Progenitor cell of endocrine pancreas (in vitro differentiated cells): ENCODE measurements at regions not wholly inside any gene's neighbourhood (a gene's known extent, or its start where the extent isn't known, plus 50 kb on each side); places are given as distances from the start of the nearest gene placed in this dataset.

Source experiments
- DNase-seq: peaks from one replicate; pipeline ENCODE4 v3.0.0; 2021; ENCODE audit warnings: low spot score; ENCODE audit not compliant: unreplicated experiment
- H3K27ac Mint-ChIP-seq: 2 replicates; pipeline ENCODE4 v1.8.0; 2021; ENCODE audit warnings: mild to moderate bottlenecking, moderate library complexity, mixed read lengths
- H3K27me3 Mint-ChIP-seq: 2 replicates; pipeline ENCODE4 v1.8.0; 2021; ENCODE audit warnings: mixed read lengths
- H3K36me3 Mint-ChIP-seq: 2 replicates; pipeline ENCODE4 v1.8.0; 2022; ENCODE audit warnings: mixed read lengths; ENCODE audit not compliant: insufficient read depth
- H3K4me1 Mint-ChIP-seq: 2 replicates; pipeline ENCODE4 v1.8.0; 2021; ENCODE audit warnings: low read depth, mixed read lengths
- H3K4me3 Mint-ChIP-seq: 2 replicates; pipeline ENCODE4 v1.8.0; 2021; ENCODE audit warnings: low read depth, mild to moderate bottlenecking, moderate library complexity, mixed read lengths
- H3K9me3 Mint-ChIP-seq: 2 replicates; pipeline ENCODE4 v1.8.0; 2021; ENCODE audit warnings: low read depth, mixed read lengths
- CTCF ChIP-seq: fragments of 200-600 bp; sonication (generic); IDR thresholded peaks from one replicate; pipeline ENCODE4 v1.5.0; 2021; ENCODE audit warnings: antibody characterized with exemption, mild to moderate bottlenecking; ENCODE audit not compliant: unreplicated experiment

- H3K36me3 Mint-ChIP-seq, result no peaks in the 10 kb centered on the region
- H3K4me1 Mint-ChIP-seq, result peaks cover 1% of the 10 kb centered on the region
- H3K27ac Mint-ChIP-seq, result no peak overlapping the region
- no peak overlapping the region for H3K4me3 Mint-ChIP-seq
- DNase-seq, result no peak
- H3K27me3 Mint-ChIP-seq, result peaks cover 14% of the 10 kb centered on the region
- peaks cover 11% of the 10 kb centered on the region for H3K9me3 Mint-ChIP-seq
- no peak for TF ChIP-seq CTCF
Observed at GRCh38 chr7:69418869-69419670, 179.2 kb upstream of the AUTS2 start.

GRCh38 chr7:69419934-69420333 lies 178.3 kb upstream of the AUTS2 start:
- H3K27ac Mint-ChIP-seq, result no peak overlapping the region
- H3K4me3 Mint-ChIP-seq, result no peak overlapping the region
- H3K9me3 Mint-ChIP-seq, result peaks cover 7% of the 10 kb centered on the region
- H3K27me3 Mint-ChIP-seq, result peaks cover 14% of the 10 kb centered on the region
- H3K4me1 Mint-ChIP-seq, result peaks cover 1% of the 10 kb centered on the region
- no peak for DNase-seq
- TF ChIP-seq CTCF, result no peak
- no peaks in the 10 kb centered on the region for H3K36me3 Mint-ChIP-seq

- no peaks in the 10 kb centered on the region for H3K9me3 Mint-ChIP-seq
- H3K27ac Mint-ChIP-seq, result no peak overlapping the region
Observed at GRCh38 chr7:69422574-69422985, 175.7 kb upstream of the AUTS2 start.

GRCh38 chr7:69426705-69427104 lies 171.6 kb upstream of the AUTS2 start:
- no peaks in the 10 kb centered on the region for H3K36me3 Mint-ChIP-seq
- no peak for TF ChIP-seq CTCF
- H3K4me3 Mint-ChIP-seq, result no peak overlapping the region
- peaks cover 34% of the 10 kb centered on the region for H3K27me3 Mint-ChIP-seq
- H3K9me3 Mint-ChIP-seq, result no peaks in the 10 kb centered on the region
- no peak overlapping the region for H3K27ac Mint-ChIP-seq
- peaks cover 4% of the 10 kb centered on the region for H3K4me1 Mint-ChIP-seq
- no peak for DNase-seq

More at GRCh38 chr7:69422574-69422985, 175.7 kb upstream of the AUTS2 start:
- Mint-ChIP-seq H3K36me3 (no peaks in the 10 kb centered on the region), H3K4me3 (no peak overlapping the region), H3K4me1 (peaks cover 1% of the 10 kb centered on the region), H3K27me3 (peaks cover 25% of the 10 kb centered on the region)
- DNase-seq, result no peak
- no peak for TF ChIP-seq CTCF

GRCh38 chr7:69428089-69428488 lies 170.2 kb upstream of the AUTS2 start:
- DNase-seq, result no peak
- Mint-ChIP-seq H3K36me3 (no peaks in the 10 kb centered on the region), H3K4me3 (no peak overlapping the region), H3K27me3 (peaks cover 28% of the 10 kb centered on the region), H3K27ac (no peak overlapping the region), H3K4me1 (peaks cover 2% of the 10 kb centered on the region), H3K9me3 (no peaks in the 10 kb centered on the region)
- no peak for TF ChIP-seq CTCF
